Fibroblast of villous mesenchyme (primary cell): ENCODE measurements at regions not wholly inside any gene's neighbourhood (a gene's known extent, or its start where the extent isn't known, plus 50 kb on each side); places are given as distances from the start of the nearest gene placed in this dataset.

Experiments
- DNase-seq: peaks from one replicate; pipeline ENCODE4 v3.0.0-alpha.2; 2010; ENCODE audit warnings: low read depth
- H3K4me3 ChIP-seq: 2 replicates; pipeline ENCODE4 v1.5.1; 2011; ENCODE audit warnings: low read depth, mild to moderate bottlenecking, low read length
- CTCF ChIP-seq: IDR thresholded peaks from 2 replicates; pipeline ENCODE4 v1.5.1; 2012; ENCODE audit warnings: low read depth, mild to moderate bottlenecking, low read length; ENCODE audit not compliant: insufficient read depth

- no peak for TF ChIP-seq CTCF
- no peak for DNase-seq
- no peak overlapping the region for H3K4me3 ChIP-seq
Observed at GRCh38 chr5:161165998-161166660, 314.1 kb upstream of the ATP10B start.

GRCh38 chr5:161157925-161158324 is 305.9 kb upstream of the ATP10B start:
- H3K4me3 ChIP-seq = no peak overlapping the region
- no peak for TF ChIP-seq CTCF
- DNase-seq = no peak

GRCh38 chr5:161155451-161155850 is 303.4 kb upstream of the ATP10B start:
- no peak overlapping the region for H3K4me3 ChIP-seq
- no peak for DNase-seq
- no peak for TF ChIP-seq CTCF

- DNase-seq = no peak
- no peak for TF ChIP-seq CTCF
Observed at GRCh38 chr5:161152415-161152940, 300.5 kb upstream of the ATP10B start.

GRCh38 chr5:161150441-161150988 is 298.5 kb upstream of the ATP10B start:
- no peak overlapping the region for H3K4me3 ChIP-seq
- DNase-seq = no peak
- no peak for TF ChIP-seq CTCF

More at GRCh38 chr5:161152415-161152940, 300.5 kb upstream of the ATP10B start:
- no peak overlapping the region for H3K4me3 ChIP-seq

GRCh38 chr5:161149078-161149477 is 297.1 kb upstream of the ATP10B start:
- H3K4me3 ChIP-seq = no peak overlapping the region
- DNase-seq = no peak
- no peak for TF ChIP-seq CTCF
